Endothelial cell of hepatic sinusoid (primary cell): ENCODE measurements at regions not wholly inside any gene's neighbourhood (a gene's known extent, or its start where the extent isn't known, plus 50 kb on each side); places are given as distances from the start of the nearest gene placed in this dataset.

ENCODE experiments used
- in situ Hi-C: cut with HindIII; loops from 2 replicates; pipeline ENCODE4 v1.10.0; 2017; ENCODE audit warnings: low sequenced_read_pairs

GRCh38 chr2:193332941-193333340, 1138.2 kb upstream of the TMEFF2 start:
- in situ Hi-C loops, result no loop called here

- in situ Hi-C loops, result no loop called here
Measured at GRCh38 chr2:193331676-193332075, 1136.9 kb upstream of the TMEFF2 start.

GRCh38 chr2:193326296-193326695, 1131.6 kb upstream of the TMEFF2 start:
- in situ Hi-C loops, result no loop called here

- in situ Hi-C loops, result no loop called here
Measured at GRCh38 chr2:193315428-193316091, 1120.8 kb upstream of the TMEFF2 start.

GRCh38 chr2:193303464-193303863, 1108.7 kb upstream of the TMEFF2 start:
- in situ Hi-C loops, result no loop called here

GRCh38 chr2:193294371-193294770, 1099.6 kb upstream of the TMEFF2 start:
- in situ Hi-C loops, result no loop called here

GRCh38 chr2:193279361-193279760, 1084.6 kb upstream of the TMEFF2 start:
- in situ Hi-C loops, result no loop called here

- in situ Hi-C loops, result no loop called here
Measured at GRCh38 chr2:193276988-193277387, 1082.3 kb upstream of the TMEFF2 start.

GRCh38 chr2:193276560-193276959, 1081.8 kb upstream of the TMEFF2 start:
- in situ Hi-C loops, result no loop called here

GRCh38 chr2:193276069-193276468, 1081.3 kb upstream of the TMEFF2 start:
- in situ Hi-C loops, result no loop called here

- in situ Hi-C loops, result no loop called here
Measured at GRCh38 chr2:193272011-193272410, 1077.3 kb upstream of the TMEFF2 start.

- in situ Hi-C loops, result no loop called here
Measured at GRCh38 chr2:193270816-193271215, 1076.1 kb upstream of the TMEFF2 start.

- in situ Hi-C loops, result no loop called here
Measured at GRCh38 chr2:193267496-193268002, 1072.8 kb upstream of the TMEFF2 start.

- in situ Hi-C loops, result no loop called here
Measured at GRCh38 chr2:193253014-193253530, 1058.3 kb upstream of the TMEFF2 start.

GRCh38 chr2:193251909-193252308, 1057.2 kb upstream of the TMEFF2 start:
- in situ Hi-C loops, result no loop called here

GRCh38 chr2:193250389-193250788, 1055.7 kb upstream of the TMEFF2 start:
- in situ Hi-C loops, result no loop called here

GRCh38 chr2:193240752-193241151, 1046.0 kb upstream of the TMEFF2 start:
- in situ Hi-C loops, result no loop called here

GRCh38 chr2:193231634-193232033, 1036.9 kb upstream of the TMEFF2 start:
- in situ Hi-C loops, result no loop called here

GRCh38 chr2:193228276-193228675, 1033.5 kb upstream of the TMEFF2 start:
- in situ Hi-C loops, result no loop called here

- in situ Hi-C loops, result no loop called here
Measured at GRCh38 chr2:193222454-193222853, 1027.7 kb upstream of the TMEFF2 start.

GRCh38 chr2:193219413-193219812, 1024.7 kb upstream of the TMEFF2 start:
- in situ Hi-C loops, result no loop called here

- in situ Hi-C loops, result no loop called here
Measured at GRCh38 chr2:193201583-193201982, 1006.9 kb upstream of the TMEFF2 start.

- in situ Hi-C loops, result no loop called here
Measured at GRCh38 chr2:193199322-193199721, 1004.6 kb upstream of the TMEFF2 start.
